GM21576 (cell line): ENCODE measurements at regions not wholly inside any gene's neighbourhood (a gene's known extent, or its start where the extent isn't known, plus 50 kb on each side); places are given as distances from the start of the nearest gene placed in this dataset.
"Not testable (repeated sequence)": the region's sequence is repeated elsewhere in the genome, so short reads cannot be mapped to it uniquely, and the experiment has no call there.

Experiments used
- ATAC-seq: cut with Tn5 transposase; IDR thresholded peaks from one replicate; pipeline ENCODE4 v1.9.1; 2021; ENCODE audit warnings: mild to moderate bottlenecking, moderate library complexity; ENCODE audit not compliant: unreplicated experiment

GRCh38 chrX:143935601-143936000 lies 51.7 kb downstream of the UBE2NL start:
- no peak for ATAC-seq

- no peak for ATAC-seq
These were observed 56.2 kb downstream of the UBE2NL start for GRCh38 chrX:143940119-143940518.

- ATAC-seq, result no peak
These were observed 61.3 kb downstream of the UBE2NL start for GRCh38 chrX:143945171-143945570.

- no peak for ATAC-seq
These were observed 80.7 kb downstream of the UBE2NL start for GRCh38 chrX:143964549-143964948.

- no peak for ATAC-seq
These were observed 104.5 kb downstream of the UBE2NL start for GRCh38 chrX:143988356-143988755.

- no peak for ATAC-seq
These were observed 110.3 kb downstream of the UBE2NL start for GRCh38 chrX:143994206-143994605.

- no peak for ATAC-seq
These were observed 114.4 kb downstream of the UBE2NL start for GRCh38 chrX:143998261-143998660.

- ATAC-seq, result no peak
These were observed 122.9 kb downstream of the UBE2NL start for GRCh38 chrX:144006811-144007210.

GRCh38 chrX:144040793-144041192 lies 156.9 kb downstream of the UBE2NL start:
- no peak for ATAC-seq

- ATAC-seq, result no peak
These were observed 158.4 kb downstream of the UBE2NL start for GRCh38 chrX:144042271-144042670.

- ATAC-seq, result no peak
These were observed 191.6 kb downstream of the UBE2NL start for GRCh38 chrX:144075432-144075831.

- ATAC-seq, result not testable (repeated sequence)
These were observed 198.4 kb downstream of the UBE2NL start for GRCh38 chrX:144082237-144082636.

- not testable (repeated sequence) for ATAC-seq
These were observed 205.8 kb downstream of the UBE2NL start for GRCh38 chrX:144089674-144090073.

GRCh38 chrX:144092116-144092515 lies 208.2 kb downstream of the UBE2NL start:
- ATAC-seq, result not testable (repeated sequence)

- ATAC-seq, result not testable (repeated sequence)
These were observed 235.6 kb downstream of the UBE2NL start for GRCh38 chrX:144119490-144119889.

- not testable (repeated sequence) for ATAC-seq
These were observed 237.7 kb downstream of the UBE2NL start for GRCh38 chrX:144121566-144121965.

GRCh38 chrX:144127570-144128169 lies 243.8 kb downstream of the UBE2NL start:
- not testable (repeated sequence) for ATAC-seq

GRCh38 chrX:144129511-144129910 lies 245.6 kb downstream of the UBE2NL start:
- not testable (repeated sequence) for ATAC-seq

- ATAC-seq, result not testable (repeated sequence)
These were observed 246.6 kb downstream of the UBE2NL start for GRCh38 chrX:144130507-144130906.

- not testable (repeated sequence) for ATAC-seq
These were observed 247.2 kb downstream of the UBE2NL start for GRCh38 chrX:144131080-144131479.

- not testable (repeated sequence) for ATAC-seq
These were observed 250.7 kb downstream of the UBE2NL start for GRCh38 chrX:144134448-144135119.

- ATAC-seq, result not testable (repeated sequence)
These were observed 270.6 kb downstream of the UBE2NL start for GRCh38 chrX:144154474-144154873.
